GM12878 (cell line): ENCODE measurements at regions not wholly inside any gene's neighbourhood (a gene's known extent, or its start where the extent isn't known, plus 50 kb on each side); places are given as distances from the start of the nearest gene placed in this dataset.

Source experiments
- ATAC-seq: fragments of 200-7000 bp; cut with Tn5 transposase; 3 replicates; pipeline ENCODE4 v1.9.1; 2020; ENCODE audit warnings: mild to moderate bottlenecking, moderate library complexity
- BruUV-seq: library from RNA; stranded (reverse); fragments of 400-500 nt; replicated peaks from 2 replicates; lab custom pipeline; 2021; lab: Mats Ljungman, UMichigan
- CTCF ChIA-PET: fragments of 300-600 bp; sonication (Branson Sonifier 250); formaldehyde crosslinking; extraction: SDS; loops from one replicate; lab custom pipeline; 2021; ENCODE audit warnings: inconsistent platforms; lab: Yijun Ruan, JAX
- POLR2A ChIA-PET: fragments of 350-600 bp; formaldehyde crosslinking; extraction: SDS; loops from one replicate; lab custom pipeline; 2021; ENCODE audit warnings: inconsistent platforms; lab: Charles Lee
- RAD21 ChIA-PET: fragments of 300-600 bp; sonication (Branson Sonifier 250); formaldehyde crosslinking; loops from one replicate; lab custom pipeline; 2023; ENCODE audit warnings: antibody characterized with exemption; ENCODE audit not compliant: unreplicated experiment; lab: Charles Lee
- SMC1A ChIA-PET: fragments of 300-600 bp; sonication (Branson Sonifier 250); formaldehyde crosslinking; loops from one replicate; lab custom pipeline; 2023; ENCODE audit not compliant: unreplicated experiment, uncharacterized antibody; lab: Charles Lee
- DNase-seq: peaks from one replicate; pipeline ENCODE4 v3.0.0-alpha.2; 2011; ENCODE audit warnings: low read depth, low spot score
- FAIRE-seq: peaks from 3 replicates; lab custom pipeline; 2011; peaks lifted over from hg19 to GRCh38; lab: Jason Lieb, UNC
- H2AFZ ChIP-seq: 2 replicates; pipeline ENCODE4 v1.6.0; 2011; ENCODE audit warnings: low read depth, low read length, control low read depth; ENCODE audit not compliant: control insufficient read depth
- H3K27ac ChIP-seq: 2 replicates; pipeline ENCODE4 v1.5.1; 2011; ENCODE audit warnings: control low read depth; ENCODE audit not compliant: control insufficient read depth, insufficient read depth
- H3K27me3 ChIP-seq, 2 experiments: replicated peaks in 1 of 2; 2 replicates each; pipeline versions ENCODE4 v1.6.0 to v1.6.1; 2011; ENCODE audit warnings: low read length in 1 of 2; ENCODE audit not compliant: control insufficient read depth in 2 of 2, insufficient read depth in 2 of 2
- H3K36me3 ChIP-seq, 2 experiments: 2 replicates each; pipeline ENCODE4 v1.5.1; 2011; ENCODE audit warnings: low read length in 1 of 2; ENCODE audit not compliant: control insufficient read depth in 2 of 2, insufficient read depth in 2 of 2
- H3K4me1 ChIP-seq: 2 replicates; pipeline ENCODE4 v1.6.1; 2011; ENCODE audit warnings: mild to moderate bottlenecking, low read length, moderate library complexity, mixed read lengths; ENCODE audit not compliant: control insufficient read depth, insufficient read depth
- H3K4me2 ChIP-seq: 2 replicates; pipeline ENCODE4 v1.6.0; 2011; ENCODE audit warnings: control low read depth; ENCODE audit not compliant: control insufficient read depth, insufficient read depth
- H3K4me3 ChIP-seq: fragments of 200-600 bp; sonication (generic); 2 replicates; pipeline ENCODE4 v1.5.1; 2016
- H3K79me2 ChIP-seq: 2 replicates; pipeline ENCODE4 v1.6.0; 2011; ENCODE audit warnings: low read length; ENCODE audit not compliant: control insufficient read depth, insufficient read depth
- H3K9ac ChIP-seq: 2 replicates; pipeline ENCODE4 v1.8.0; 2011; ENCODE audit warnings: low read length, control low read depth, mixed read lengths; ENCODE audit not compliant: control insufficient read depth, insufficient read depth
- H3K9me3 ChIP-seq: replicated peaks from 3 replicates; pipeline ENCODE4 v1.5.1; 2011; ENCODE audit warnings: mild to moderate bottlenecking, low read length; ENCODE audit not compliant: control insufficient read depth, insufficient read depth
- H4K20me1 ChIP-seq: 2 replicates; pipeline ENCODE4 v1.6.0; 2011; ENCODE audit not compliant: control insufficient read depth, insufficient read depth
- BCL11A ChIP-seq: IDR thresholded peaks from 2 replicates; pipeline ENCODE4 v1.6.1; 2011; ENCODE audit warnings: low read depth, low read length
- EP300 ChIP-seq, 2 experiments: fragments of 150-350 bp in 1 of 2; IDR thresholded peaks; 2 replicates each; pipeline ENCODE4 v1.6.1; 2011 to 2012; ENCODE audit warnings: low read depth in 2 of 2, low read length in 2 of 2, borderline replicate concordance in 1 of 2, improper control_type of control experiment in 1 of 2, inconsistent platforms in 1 of 2; ENCODE audit not compliant: control insufficient read depth in 1 of 2
- HDAC2 ChIP-seq: fragments of 200-600 bp; sonication (generic); IDR thresholded peaks from 2 replicates; pipeline ENCODE4 v1.6.1; 2017
- IKZF1 ChIP-seq: fragments of 450-650 bp; conservative IDR thresholded peaks from 2 replicates; pipeline ENCODE4 v1.6.1; 2017; ENCODE audit warnings: antibody characterized with exemption, mild to moderate bottlenecking
- JUND ChIP-seq: IDR thresholded peaks from 2 replicates; pipeline ENCODE4 v1.6.1; 2012; ENCODE audit warnings: low read depth, mild to moderate bottlenecking, low read length, improper control_type of control experiment, moderate library complexity
- KLF5 ChIP-seq: fragments of 450-650 bp; IDR thresholded peaks from 2 replicates; pipeline ENCODE4 v1.6.1; 2014; ENCODE audit warnings: mild to moderate bottlenecking; ENCODE audit not compliant: partially characterized antibody
- MXI1 ChIP-seq: fragments of 150-350 bp; IDR thresholded peaks from 2 replicates; pipeline ENCODE4 v1.6.1; 2011; ENCODE audit warnings: low read depth, mild to moderate bottlenecking, inconsistent platforms, low read length, improper control_type of control experiment
- NFXL1 ChIP-seq: fragments of 450-650 bp; IDR thresholded peaks from 2 replicates; pipeline ENCODE4 v1.6.1; 2017; ENCODE audit warnings: antibody characterized with exemption, mild to moderate bottlenecking, borderline replicate concordance
- PML ChIP-seq: IDR thresholded peaks from 2 replicates; pipeline ENCODE4 v1.6.1; 2012; ENCODE audit warnings: low read length, inconsistent platforms
- POLR2AphosphoS2 ChIP-seq: IDR thresholded peaks from 2 replicates; pipeline ENCODE4 v1.6.1; 2011; ENCODE audit warnings: low read depth, mild to moderate bottlenecking, low read length, improper control_type of control experiment, moderate library complexity
- TCF7 ChIP-seq: IDR thresholded peaks from 2 replicates; pipeline ENCODE4 v1.6.1; 2014; ENCODE audit warnings: antibody characterized with exemption, borderline replicate concordance
- ZBED1 ChIP-seq: IDR thresholded peaks from 2 replicates; pipeline ENCODE4 v1.6.1; 2016; ENCODE audit warnings: borderline replicate concordance
- WGBS: methylation state at CpG from one replicate; pipeline ENCODE4 v1.1.6; 2016; ENCODE audit warnings: low lambda C conversion rate; ENCODE audit not compliant: insufficient replicate concordance, insufficient coverage; ENCODE audit errors: missing lambda C conversion rate; 5-methylcytosine and 5-hydroxymethylcytosine counted together
- in situ Hi-C: fragments of 300-500 bp; cut with MboI; formaldehyde crosslinking; loops from 9 replicates; pipeline ENCODE4 v1.14.3; 2018; ENCODE audit warnings: mixed read lengths
- intact Hi-C: fragments of 100-400 bp; cut with micrococcal nuclease; formaldehyde crosslinking; loops from one replicate; pipeline ENCODE4 v1.14.2; 2022; ENCODE audit not compliant: unreplicated experiment
- TF ChIP-seq, protein P1 (sequence below): fragments of 450-650 bp; IDR thresholded peaks from 2 replicates; pipeline ENCODE4 v1.6.1; 2017; ENCODE audit warnings: antibody characterized with exemption, mild to moderate bottlenecking, moderate library complexity

DNA sequence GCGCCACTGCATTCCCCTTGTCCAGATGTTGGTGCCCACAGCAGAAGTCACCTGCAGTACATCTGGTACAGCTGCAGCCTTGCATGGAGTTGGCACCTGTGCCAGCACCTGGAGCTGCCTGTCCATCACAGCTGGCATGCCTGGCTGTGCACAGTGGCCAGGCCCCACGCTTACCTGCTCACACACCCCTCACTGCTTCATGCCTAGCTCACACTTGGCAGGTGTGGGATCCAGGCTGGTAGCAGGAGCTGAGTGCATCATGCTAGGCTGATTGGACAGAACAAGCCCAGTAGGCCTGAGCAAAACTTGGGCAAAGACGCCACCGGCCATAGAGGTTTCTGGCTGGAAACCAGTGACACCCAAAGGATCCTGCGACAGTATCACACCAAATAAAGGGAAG is 402.8 kb downstream of the FOXG1 start (continued):
- TF ChIP-seq, protein P1, sequence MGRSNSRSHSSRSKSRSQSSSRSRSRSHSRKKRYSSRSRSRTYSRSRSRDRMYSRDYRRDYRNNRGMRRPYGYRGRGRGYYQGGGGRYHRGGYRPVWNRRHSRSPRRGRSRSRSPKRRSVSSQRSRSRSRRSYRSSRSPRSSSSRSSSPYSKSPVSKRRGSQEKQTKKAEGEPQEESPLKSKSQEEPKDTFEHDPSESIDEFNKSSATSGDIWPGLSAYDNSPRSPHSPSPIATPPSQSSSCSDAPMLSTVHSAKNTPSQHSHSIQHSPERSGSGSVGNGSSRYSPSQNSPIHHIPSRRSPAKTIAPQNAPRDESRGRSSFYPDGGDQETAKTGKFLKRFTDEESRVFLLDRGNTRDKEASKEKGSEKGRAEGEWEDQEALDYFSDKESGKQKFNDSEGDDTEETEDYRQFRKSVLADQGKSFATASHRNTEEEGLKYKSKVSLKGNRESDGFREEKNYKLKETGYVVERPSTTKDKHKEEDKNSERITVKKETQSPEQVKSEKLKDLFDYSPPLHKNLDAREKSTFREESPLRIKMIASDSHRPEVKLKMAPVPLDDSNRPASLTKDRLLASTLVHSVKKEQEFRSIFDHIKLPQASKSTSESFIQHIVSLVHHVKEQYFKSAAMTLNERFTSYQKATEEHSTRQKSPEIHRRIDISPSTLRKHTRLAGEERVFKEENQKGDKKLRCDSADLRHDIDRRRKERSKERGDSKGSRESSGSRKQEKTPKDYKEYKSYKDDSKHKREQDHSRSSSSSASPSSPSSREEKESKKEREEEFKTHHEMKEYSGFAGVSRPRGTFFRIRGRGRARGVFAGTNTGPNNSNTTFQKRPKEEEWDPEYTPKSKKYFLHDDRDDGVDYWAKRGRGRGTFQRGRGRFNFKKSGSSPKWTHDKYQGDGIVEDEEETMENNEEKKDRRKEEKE = no peak

DNA sequence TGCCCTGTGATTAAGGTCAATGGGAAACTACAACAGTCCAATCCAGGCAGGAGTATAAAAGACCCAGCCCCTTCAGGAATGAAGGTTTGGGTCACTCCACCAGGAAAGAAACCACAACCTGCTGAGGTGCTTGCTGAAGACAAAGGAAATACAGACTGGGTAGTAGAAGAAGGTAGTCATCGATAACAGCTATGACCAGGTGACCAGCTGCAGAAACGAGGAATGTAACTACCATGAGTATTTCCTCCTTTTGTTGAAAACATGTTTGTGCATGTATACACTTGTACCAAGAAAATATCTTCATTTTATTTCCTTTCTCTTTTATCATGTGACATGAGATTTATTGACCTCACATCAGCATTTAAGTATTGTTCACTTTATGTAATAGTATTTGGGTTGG is 409.1 kb downstream of the FOXG1 start:
- Histone ChIP-seq H2AFZ (no peak overlapping the region), H3K4me3 (no peak overlapping the region), H3K27me3 (no peaks in the 10 kb centered on the region), H3K36me3 (no peaks in the 10 kb centered on the region), H3K9ac (no peak overlapping the region), H3K79me2 (no peaks in the 10 kb centered on the region), H3K4me1 (no peaks in the 10 kb centered on the region), H3K9me3 (no peaks in the 10 kb centered on the region), H3K27ac (no peak overlapping the region), H3K4me2 (no peak overlapping the region), H4K20me1 (no peaks in the 10 kb centered on the region)
- TF ChIP-seq HDAC2 = no peak
- TF ChIP-seq KLF5 = no peak
- no peak for TF ChIP-seq EP300 (IDR thresholded peaks at IDR 0.05; ENCODE audit: borderline replicate concordance in 1 of 2, control insufficient read depth in 1 of 2, low read depth in 2 of 2, low read length in 2 of 2)
- TF ChIP-seq TCF7 = no peak
- TF ChIP-seq BCL11A = no peak
- TF ChIP-seq POLR2AphosphoS2 = no peak
- TF ChIP-seq PML = no peak
- no peak for TF ChIP-seq ZBED1
- TF ChIP-seq JUND = no peak
- no peak for TF ChIP-seq NFXL1
- TF ChIP-seq MXI1 = no peak
- TF ChIP-seq IKZF1 = no peak
- WGBS = 14% methylated on average over 2 of the region's 2 CpGs
- ChIA-PET POLR2A (no interaction called here), CTCF (no interaction called here), SMC1A (no interaction called here), RAD21 (no interaction called here)
- intact Hi-C loops = no loop called here
- no peak for DNase-seq
- in situ Hi-C loops = no loop called here
- no peak for FAIRE-seq
- no TSS peak for BruUV-seq
- no peak for ATAC-seq
